ENCODE measurements at regions not wholly inside any gene's neighbourhood (a gene's known extent, or its start where the extent isn't known, plus 50 kb on each side); places are given as distances from the start of the nearest gene placed in this dataset.

DNA sequence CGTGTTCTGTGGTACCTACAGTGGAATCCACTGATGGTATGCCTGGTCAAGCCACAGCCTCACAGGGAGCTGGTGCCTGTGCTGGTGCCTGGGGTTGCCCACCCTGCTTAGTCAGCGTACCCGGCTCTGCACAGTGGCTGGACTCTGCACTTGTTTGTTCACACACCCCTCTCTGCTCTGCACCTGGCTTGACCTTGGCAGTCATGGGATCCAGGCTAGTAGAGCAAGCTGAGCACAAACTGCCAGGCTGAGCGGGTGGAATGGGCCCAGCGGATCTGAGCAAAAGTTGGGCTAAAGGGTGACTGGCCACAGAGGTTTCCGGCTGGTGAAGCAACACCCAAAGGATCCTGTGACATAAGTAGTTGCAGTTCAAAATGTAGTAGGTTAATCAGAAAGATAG is 163.5 kb downstream of the CDH19 start:
- Histone ChIP-seq H3K9me3 (ENCODE audit: low read depth, low read length) (no peaks in the 10 kb centered on the region), H3K27ac (no peak overlapping the region), H3K4me3 (no peak overlapping the region), H3K36me3 (ENCODE audit: insufficient read depth, low read length) (no peaks in the 10 kb centered on the region), H3K9ac (ENCODE audit: insufficient read length) (no peak overlapping the region)
- no peak for TF ChIP-seq POLR2AphosphoS5 (IDR thresholded peaks at IDR 0.05; ENCODE audit: borderline replicate concordance, low read depth, low read length)
- TF ChIP-seq FOXP2 (optimal IDR thresholded peaks at IDR 0.05; ENCODE audit: control extremely low read depth, extremely low read length, insufficient read depth) = no peak
- no peak for TF ChIP-seq EZH2 (IDR thresholded peaks at IDR 0.05)
- DNase-seq (ENCODE audit: low read depth, low spot score) = no peak

DNA sequence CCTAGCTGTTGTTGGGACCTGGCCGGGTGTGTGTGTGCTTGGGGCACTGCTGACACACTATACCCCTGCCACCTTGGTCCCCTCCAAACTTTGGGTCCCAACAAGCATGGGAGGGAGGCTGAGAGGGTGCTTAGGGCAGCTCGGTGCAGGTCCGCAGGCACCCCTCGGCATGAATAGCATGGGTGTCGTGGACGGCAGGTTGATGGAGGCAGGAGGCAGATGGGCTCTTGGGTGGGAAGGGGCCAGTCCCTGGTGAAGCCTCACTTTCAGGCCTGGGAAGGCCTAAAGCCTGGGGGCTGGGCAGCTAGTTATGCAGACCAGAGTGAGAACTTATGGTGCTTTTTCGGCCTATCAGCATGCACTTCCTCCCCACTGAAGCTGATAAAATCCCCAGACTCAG is 164.2 kb downstream of the CDH19 start:
- Histone ChIP-seq H3K4me3 (no peak overlapping the region), H3K27ac (no peak overlapping the region), H3K36me3 (ENCODE audit: insufficient read depth, low read length) (no peaks in the 10 kb centered on the region), H3K9me3 (ENCODE audit: low read depth, low read length) (no peaks in the 10 kb centered on the region), H3K9ac (ENCODE audit: insufficient read length) (no peak overlapping the region)
- DNase-seq (ENCODE audit: low read depth, low spot score) = no peak
- no peak for TF ChIP-seq EZH2 (IDR thresholded peaks at IDR 0.05)
- TF ChIP-seq POLR2AphosphoS5 (IDR thresholded peaks at IDR 0.05; ENCODE audit: borderline replicate concordance, low read depth, low read length) = no peak
- no peak for TF ChIP-seq FOXP2 (optimal IDR thresholded peaks at IDR 0.05; ENCODE audit: control extremely low read depth, extremely low read length, insufficient read depth)

DNA sequence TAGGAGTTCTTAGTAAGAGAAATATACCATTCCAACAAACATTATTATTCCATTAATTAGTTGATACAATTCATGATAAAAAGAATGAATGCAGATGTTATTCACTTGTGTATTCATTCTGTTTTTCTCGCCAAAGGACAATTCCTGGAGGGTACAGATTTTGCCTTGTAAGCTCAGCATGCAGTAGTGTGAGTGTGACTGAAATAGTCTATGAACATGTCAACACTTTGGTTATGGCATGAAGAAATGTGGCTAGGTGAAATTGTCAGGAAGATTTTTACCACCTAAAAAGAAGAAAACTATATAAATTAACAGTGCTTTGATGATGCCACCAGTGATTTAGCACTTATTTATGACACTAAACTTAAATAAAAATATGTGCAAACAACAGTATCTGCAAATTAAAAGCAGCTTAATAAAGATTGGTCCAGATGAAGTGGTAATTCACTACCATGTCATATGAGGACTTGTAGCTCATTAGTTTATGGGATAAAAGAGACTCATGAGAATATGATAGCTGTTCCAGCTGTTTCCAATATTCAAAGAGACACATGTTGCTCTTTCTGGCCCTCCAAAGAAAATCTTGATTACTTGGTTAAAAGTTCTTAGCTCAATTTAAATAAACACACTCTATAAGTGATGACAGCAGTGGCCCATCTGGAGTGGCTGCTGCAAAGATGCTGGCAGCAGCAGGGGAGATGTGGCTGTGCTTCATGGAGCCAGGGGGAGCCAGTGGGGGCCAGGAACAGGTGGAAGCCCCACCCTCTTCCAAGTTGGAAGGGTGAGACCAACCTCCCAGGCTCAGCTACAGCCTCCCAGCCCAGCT is 165.0 kb downstream of the CDH19 start:
- Histone ChIP-seq H3K9me3 (ENCODE audit: low read depth, low read length) (no peaks in the 10 kb centered on the region), H3K9ac (ENCODE audit: insufficient read length) (no peak overlapping the region), H3K27ac (no peak overlapping the region), H3K4me3 (no peak overlapping the region), H3K36me3 (ENCODE audit: insufficient read depth, low read length) (no peaks in the 10 kb centered on the region)
- DNase-seq (ENCODE audit: low read depth, low spot score) = no peak
- TF ChIP-seq FOXP2 (optimal IDR thresholded peaks at IDR 0.05; ENCODE audit: control extremely low read depth, extremely low read length, insufficient read depth) = no peak
- TF ChIP-seq POLR2AphosphoS5 (IDR thresholded peaks at IDR 0.05; ENCODE audit: borderline replicate concordance, low read depth, low read length) = no peak
- TF ChIP-seq EZH2 (IDR thresholded peaks at IDR 0.05) = no peak

DNA sequence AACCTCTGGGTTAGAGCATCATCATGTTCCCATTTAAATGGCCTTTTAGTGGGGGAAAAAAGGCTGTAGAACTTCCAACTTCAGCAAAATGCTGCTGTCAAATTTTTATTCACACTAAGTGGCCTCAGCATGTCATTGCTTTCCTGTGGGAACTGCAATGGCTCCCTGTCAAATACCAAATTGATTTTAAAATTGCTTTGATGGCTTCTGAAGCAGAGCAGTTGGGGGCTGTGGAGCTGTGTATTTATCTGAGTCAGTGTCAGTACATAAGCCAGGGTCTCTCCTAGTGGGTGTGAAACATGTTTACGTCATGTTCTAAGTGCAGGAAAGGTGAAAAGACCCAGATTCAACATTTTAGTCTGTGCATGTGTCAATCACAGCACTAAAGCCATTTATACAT is 171.3 kb downstream of the CDH19 start:
- Histone ChIP-seq H3K27ac (no peak overlapping the region), H3K4me3 (no peak overlapping the region), H3K9ac (ENCODE audit: insufficient read length) (no peak overlapping the region), H3K9me3 (ENCODE audit: low read depth, low read length) (no peaks in the 10 kb centered on the region), H3K36me3 (ENCODE audit: insufficient read depth, low read length) (no peaks in the 10 kb centered on the region)
- DNase-seq (ENCODE audit: low read depth, low spot score) = no peak
- TF ChIP-seq POLR2AphosphoS5 (IDR thresholded peaks at IDR 0.05; ENCODE audit: borderline replicate concordance, low read depth, low read length) (no peak), FOXP2 (optimal IDR thresholded peaks at IDR 0.05; ENCODE audit: control extremely low read depth, extremely low read length, insufficient read depth) (no peak), EZH2 (IDR thresholded peaks at IDR 0.05) (no peak)

DNA sequence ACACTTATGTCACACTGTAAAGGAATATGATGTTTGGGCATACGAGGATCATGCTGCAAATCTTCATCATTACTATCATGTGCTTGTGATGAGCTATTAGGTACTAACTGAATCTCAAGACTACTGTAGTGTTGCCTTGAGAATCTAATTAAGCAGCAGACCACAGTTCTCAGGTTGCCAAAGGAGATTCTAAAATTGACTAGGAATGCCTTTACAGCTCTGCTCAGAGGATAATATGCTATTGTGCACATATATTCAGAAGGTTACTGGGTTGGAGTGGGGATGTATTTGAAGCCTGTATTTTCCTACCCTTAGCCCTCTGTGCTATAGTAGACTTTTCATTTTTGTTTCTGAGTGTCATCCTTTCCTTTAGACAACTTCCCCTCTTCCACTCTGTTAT is 175.1 kb downstream of the CDH19 start:
- TF ChIP-seq EZH2 (IDR thresholded peaks at IDR 0.05) = no peak
- TF ChIP-seq POLR2AphosphoS5 (IDR thresholded peaks at IDR 0.05; ENCODE audit: borderline replicate concordance, low read depth, low read length) = no peak
- TF ChIP-seq FOXP2 (optimal IDR thresholded peaks at IDR 0.05; ENCODE audit: control extremely low read depth, extremely low read length, insufficient read depth) = no peak
- H3K9me3 ChIP-seq (ENCODE audit: low read depth, low read length) = no peaks in the 10 kb centered on the region
- no peak overlapping the region for H3K4me3 ChIP-seq
- no peaks in the 10 kb centered on the region for H3K36me3 ChIP-seq (ENCODE audit: insufficient read depth, low read length)
- no peak overlapping the region for H3K9ac ChIP-seq (ENCODE audit: insufficient read length)
- H3K27ac ChIP-seq = no peak overlapping the region
- no peak for DNase-seq (ENCODE audit: low read depth, low spot score)

DNA sequence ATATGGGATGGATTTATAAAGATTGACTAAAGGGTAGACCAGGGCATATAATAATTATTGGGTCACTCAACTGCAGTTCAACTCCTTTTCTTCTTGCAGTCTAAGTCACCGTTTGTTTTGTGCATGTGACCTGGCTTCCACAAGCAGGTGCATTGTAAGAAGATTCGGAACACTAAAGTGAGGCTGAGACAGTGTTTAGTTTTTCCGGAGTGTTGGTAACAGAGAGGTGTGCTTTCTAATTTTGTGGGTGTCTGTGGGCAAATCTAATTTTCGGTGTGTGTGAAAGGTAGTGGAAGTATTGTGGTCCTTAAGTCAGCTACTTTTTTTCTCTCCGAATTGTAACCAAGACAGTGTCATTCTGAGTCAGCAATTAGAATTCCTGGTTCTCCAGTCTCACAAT is 184.5 kb downstream of the CDH19 start:
- TF ChIP-seq FOXP2 (optimal IDR thresholded peaks at IDR 0.05; ENCODE audit: control extremely low read depth, extremely low read length, insufficient read depth) = no peak
- no peak for TF ChIP-seq EZH2 (IDR thresholded peaks at IDR 0.05)
- TF ChIP-seq POLR2AphosphoS5 (IDR thresholded peaks at IDR 0.05; ENCODE audit: borderline replicate concordance, low read depth, low read length) = no peak
- H3K27ac ChIP-seq = no peak overlapping the region
- H3K36me3 ChIP-seq (ENCODE audit: insufficient read depth, low read length) = no peaks in the 10 kb centered on the region
- no peaks in the 10 kb centered on the region for H3K9me3 ChIP-seq (ENCODE audit: low read depth, low read length)
- DNase-seq (ENCODE audit: low read depth, low spot score) = no peak
- no peak overlapping the region for H3K4me3 ChIP-seq
- no peak overlapping the region for H3K9ac ChIP-seq (ENCODE audit: insufficient read length)

DNA sequence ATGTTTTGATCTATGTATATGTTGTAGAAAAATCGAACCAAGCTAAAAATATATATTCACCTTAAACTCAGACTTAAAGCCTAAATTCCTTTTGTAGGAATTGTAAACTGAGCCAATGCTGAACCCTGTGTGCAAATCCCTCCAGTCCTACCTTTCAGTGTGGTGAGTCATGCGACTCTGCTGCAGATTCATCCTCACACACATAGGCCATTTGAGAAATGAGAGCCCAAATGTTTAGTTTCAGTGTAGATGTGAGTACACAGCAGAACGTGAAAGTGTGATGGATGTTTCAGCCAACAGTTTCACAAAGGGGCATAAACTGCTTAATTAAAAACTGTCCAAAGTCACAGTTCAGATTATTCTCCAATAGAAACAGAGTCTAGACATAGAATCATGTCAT is 193.2 kb downstream of the CDH19 start:
- Histone ChIP-seq H3K9me3 (ENCODE audit: low read depth, low read length) (no peaks in the 10 kb centered on the region), H3K36me3 (ENCODE audit: insufficient read depth, low read length) (no peaks in the 10 kb centered on the region), H3K27ac (no peak overlapping the region), H3K9ac (ENCODE audit: insufficient read length) (no peak overlapping the region), H3K4me3 (no peak overlapping the region)
- no peak for DNase-seq (ENCODE audit: low read depth, low spot score)
- TF ChIP-seq POLR2AphosphoS5 (IDR thresholded peaks at IDR 0.05; ENCODE audit: borderline replicate concordance, low read depth, low read length) (no peak), FOXP2 (optimal IDR thresholded peaks at IDR 0.05; ENCODE audit: control extremely low read depth, extremely low read length, insufficient read depth) (no peak), EZH2 (IDR thresholded peaks at IDR 0.05) (no peak)

DNA sequence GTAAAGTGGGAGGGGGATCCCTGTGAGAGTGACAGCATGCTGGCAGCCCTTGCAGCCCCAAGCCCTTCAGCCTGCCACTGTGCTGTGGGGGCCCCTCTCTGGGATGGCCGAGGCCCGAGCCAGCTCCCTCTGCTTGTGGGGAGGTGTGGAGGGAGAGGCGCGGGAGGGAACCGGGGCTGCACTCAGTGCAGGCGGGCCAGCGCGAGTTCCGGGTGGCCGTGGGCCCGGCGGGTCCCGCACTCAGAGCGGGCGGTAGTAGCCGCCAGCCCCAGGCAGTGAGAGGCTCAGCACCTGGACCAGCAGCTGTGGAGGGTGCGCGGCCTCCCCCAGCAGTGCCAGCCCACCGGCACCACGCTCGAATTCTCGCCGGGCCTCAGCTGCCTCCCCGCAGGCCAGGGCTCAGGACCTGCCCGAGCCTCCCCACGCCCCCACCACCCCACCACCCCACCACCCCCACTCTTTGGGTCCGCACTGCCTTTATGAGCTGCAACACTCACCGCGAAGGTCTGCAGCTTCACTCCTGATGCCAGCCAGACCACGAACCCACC is 208.1 kb downstream of the CDH19 start:
- H3K9me3 ChIP-seq (ENCODE audit: low read depth, low read length) = no peaks in the 10 kb centered on the region
- H3K9ac ChIP-seq (ENCODE audit: insufficient read length) = no peak overlapping the region
- no peak overlapping the region for H3K4me3 ChIP-seq
- TF ChIP-seq FOXP2 (optimal IDR thresholded peaks at IDR 0.05; ENCODE audit: control extremely low read depth, extremely low read length, insufficient read depth) = no peak
- no peak for TF ChIP-seq POLR2AphosphoS5 (IDR thresholded peaks at IDR 0.05; ENCODE audit: borderline replicate concordance, low read depth, low read length)
- no peak for TF ChIP-seq EZH2 (IDR thresholded peaks at IDR 0.05)
- no peaks in the 10 kb centered on the region for H3K36me3 ChIP-seq (ENCODE audit: insufficient read depth, low read length)
- no peak overlapping the region for H3K27ac ChIP-seq
- DNase-seq (ENCODE audit: low read depth, low spot score) = no peak
